HL-60 (cell line): ENCODE measurements at regions not wholly inside any gene's neighbourhood (a gene's known extent, or its start where the extent isn't known, plus 50 kb on each side); places are given as distances from the start of the nearest gene placed in this dataset.

ENCODE experiments used
- POLR2AphosphoS5 ChIP-seq: IDR thresholded peaks from 2 replicates; pipeline ENCODE4 v1.6.1; 2012; ENCODE audit warnings: low read depth
- TF ChIP-seq, protein P1 (sequence below): IDR thresholded peaks from one replicate; pipeline ENCODE4 v1.5.1; 2011; ENCODE audit warnings: low read length, control low read depth, inconsistent platforms; ENCODE audit not compliant: insufficient read depth

GRCh38 chr6:7042654-7043545, 64.9 kb upstream of the RREB1 start:
- TF ChIP-seq, protein P1, sequence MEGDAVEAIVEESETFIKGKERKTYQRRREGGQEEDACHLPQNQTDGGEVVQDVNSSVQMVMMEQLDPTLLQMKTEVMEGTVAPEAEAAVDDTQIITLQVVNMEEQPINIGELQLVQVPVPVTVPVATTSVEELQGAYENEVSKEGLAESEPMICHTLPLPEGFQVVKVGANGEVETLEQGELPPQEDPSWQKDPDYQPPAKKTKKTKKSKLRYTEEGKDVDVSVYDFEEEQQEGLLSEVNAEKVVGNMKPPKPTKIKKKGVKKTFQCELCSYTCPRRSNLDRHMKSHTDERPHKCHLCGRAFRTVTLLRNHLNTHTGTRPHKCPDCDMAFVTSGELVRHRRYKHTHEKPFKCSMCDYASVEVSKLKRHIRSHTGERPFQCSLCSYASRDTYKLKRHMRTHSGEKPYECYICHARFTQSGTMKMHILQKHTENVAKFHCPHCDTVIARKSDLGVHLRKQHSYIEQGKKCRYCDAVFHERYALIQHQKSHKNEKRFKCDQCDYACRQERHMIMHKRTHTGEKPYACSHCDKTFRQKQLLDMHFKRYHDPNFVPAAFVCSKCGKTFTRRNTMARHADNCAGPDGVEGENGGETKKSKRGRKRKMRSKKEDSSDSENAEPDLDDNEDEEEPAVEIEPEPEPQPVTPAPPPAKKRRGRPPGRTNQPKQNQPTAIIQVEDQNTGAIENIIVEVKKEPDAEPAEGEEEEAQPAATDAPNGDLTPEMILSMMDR, result no peak
- TF ChIP-seq POLR2AphosphoS5, result no peak
